HG02981 (cell line): ENCODE measurements at regions not wholly inside any gene's neighbourhood (a gene's known extent, or its start where the extent isn't known, plus 50 kb on each side); places are given as distances from the start of the nearest gene placed in this dataset.

Experiments used
- ATAC-seq: cut with Tn5 transposase; IDR thresholded peaks from one replicate; pipeline ENCODE4 v1.9.1; 2021; ENCODE audit warnings: mild to moderate bottlenecking, moderate library complexity; ENCODE audit not compliant: unreplicated experiment

DNA sequence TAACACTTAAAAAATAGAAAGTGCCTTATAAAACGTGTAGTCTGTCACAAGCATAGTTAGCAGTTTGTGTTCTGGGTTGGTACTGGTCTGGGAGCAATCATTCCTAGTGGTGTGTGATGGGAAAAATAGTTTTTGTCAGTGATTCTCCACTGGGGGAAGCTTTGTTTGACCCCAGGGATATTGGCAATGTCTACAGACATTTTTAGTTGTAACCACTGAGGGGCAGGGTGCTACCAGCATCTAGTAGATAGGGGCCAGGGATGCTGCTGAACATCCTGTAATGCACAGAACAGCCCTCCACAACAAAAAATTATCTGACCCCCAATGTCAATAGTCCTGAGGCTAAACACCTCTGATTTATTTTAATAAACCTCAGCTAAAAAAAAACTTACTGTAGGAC is 51.6 kb upstream of the CREB5 start:
- ATAC-seq: no peak

DNA sequence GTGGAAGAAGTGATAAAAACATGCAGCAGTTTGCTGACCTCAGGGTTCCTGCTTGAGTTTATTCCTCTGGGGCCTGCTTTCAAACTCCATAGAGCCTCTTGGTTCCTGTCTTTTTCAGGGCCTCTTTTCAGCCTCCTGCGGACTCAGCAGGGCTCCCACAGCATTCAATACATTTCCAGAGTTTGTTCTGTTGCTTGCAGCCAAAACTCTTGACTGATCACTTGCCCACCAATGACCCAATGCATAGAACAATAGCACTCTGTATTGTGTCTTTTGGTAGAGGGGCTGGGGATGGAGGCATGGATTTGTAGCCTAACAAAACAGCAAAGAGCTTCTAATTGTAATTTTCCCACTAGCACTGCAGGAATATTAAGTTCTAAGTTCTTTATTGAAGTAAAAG is 50.8 kb upstream of the CREB5 start:
- ATAC-seq: no peak

DNA sequence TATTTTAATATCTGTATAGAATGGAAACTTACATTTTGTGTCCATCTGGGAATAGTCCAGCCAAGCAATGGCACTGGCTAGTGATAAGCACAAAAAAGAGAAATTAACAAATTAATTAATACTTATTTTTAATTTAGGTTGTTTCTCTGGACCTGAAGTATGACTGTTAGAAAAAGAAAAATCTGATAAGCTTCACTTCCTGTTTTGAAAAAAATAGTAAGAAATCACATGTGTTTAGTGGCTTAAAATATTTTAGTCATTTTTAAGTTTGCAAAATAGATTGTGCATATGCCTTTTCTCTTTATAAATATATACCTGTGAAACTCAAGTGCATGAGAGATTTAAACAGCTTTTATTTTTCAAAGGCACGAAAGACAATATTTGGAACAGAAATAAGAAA is 50.1 kb upstream of the CREB5 start:
- no peak for ATAC-seq
